GM23248 (cell line): ENCODE measurements at regions not wholly inside any gene's neighbourhood (a gene's known extent, or its start where the extent isn't known, plus 50 kb on each side); places are given as distances from the start of the nearest gene placed in this dataset.

ENCODE experiments used
- EZH2 ChIP-seq: fragments of 200-600 bp; sonication (generic); IDR thresholded peaks from 2 replicates; pipeline ENCODE4 v1.6.1; 2018; ENCODE audit warnings: antibody characterized with exemption, mild to moderate bottlenecking; ENCODE audit not compliant: insufficient read depth, poor library complexity, severe bottlenecking
- EZH2phosphoT487 ChIP-seq: fragments of 200-600 bp; sonication (generic); IDR thresholded peaks from 2 replicates; pipeline ENCODE4 v1.6.1; 2018; ENCODE audit warnings: antibody characterized with exemption, moderate library complexity, mild to moderate bottlenecking, low read depth; ENCODE audit not compliant: insufficient read depth

GRCh38 chr1:214216021-214216420 is 64.9 kb upstream of the SMYD2 start:
- TF ChIP-seq EZH2phosphoT487 (no peak), EZH2 (no peak)
